HG02623 (cell line): ENCODE measurements at regions not wholly inside any gene's neighbourhood (a gene's known extent, or its start where the extent isn't known, plus 50 kb on each side); places are given as distances from the start of the nearest gene placed in this dataset.
"Not testable (repeated sequence)": the region's sequence is repeated elsewhere in the genome, so short reads cannot be mapped to it uniquely, and the experiment has no call there.

Experiments
- ATAC-seq: cut with Tn5 transposase; IDR thresholded peaks from one replicate; pipeline ENCODE4 v1.9.1; 2021; ENCODE audit warnings: moderate library complexity; ENCODE audit not compliant: unreplicated experiment

DNA sequence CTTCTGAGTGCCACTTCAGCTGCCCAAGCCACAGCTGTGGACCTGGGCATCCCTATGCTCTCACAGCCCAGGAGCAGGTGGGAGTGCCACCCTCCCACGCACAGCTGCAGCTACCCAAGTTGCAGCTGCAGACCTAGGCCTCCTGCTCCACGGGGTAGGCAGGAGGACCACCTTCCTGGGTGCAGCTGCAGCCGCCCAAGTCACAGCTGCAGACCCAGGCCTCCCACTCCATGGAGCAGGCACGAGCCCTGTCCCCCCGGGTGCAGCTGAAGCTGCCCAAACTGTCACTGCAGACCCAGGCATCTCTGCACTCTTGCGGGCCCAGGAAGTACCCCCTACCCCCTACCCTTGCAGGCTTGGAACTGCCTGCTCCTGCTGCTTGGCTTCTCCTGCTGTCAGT, 260.2 kb downstream of the XPNPEP1 start:
- no peak for ATAC-seq

DNA sequence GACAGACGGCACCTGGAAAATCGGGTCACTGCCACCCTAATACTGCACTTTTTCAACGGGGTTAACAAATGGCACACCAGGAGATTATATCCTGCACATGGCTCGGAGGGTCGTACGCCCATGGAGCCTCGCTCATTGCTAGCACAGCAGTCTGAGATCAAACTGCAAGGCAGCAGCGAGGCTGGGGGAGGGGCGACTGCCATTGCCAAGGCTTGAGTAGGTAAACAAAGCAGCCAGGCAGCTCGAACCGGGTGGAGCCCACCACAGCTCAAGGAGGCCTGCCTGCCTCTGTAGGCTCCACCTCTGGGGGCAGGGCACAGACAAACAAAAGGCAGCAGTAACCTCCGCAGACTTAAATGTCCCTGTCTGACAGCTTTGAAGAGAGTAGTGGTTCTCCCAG, 270.7 kb downstream of the XPNPEP1 start:
- ATAC-seq: not testable (repeated sequence)

- no peak for ATAC-seq
Measured at GRCh38 chr10:109650228-109650627, 273.1 kb downstream of the XPNPEP1 start.

- ATAC-seq: no peak
Measured at GRCh38 chr10:109647627-109648026, 275.7 kb downstream of the XPNPEP1 start.

DNA sequence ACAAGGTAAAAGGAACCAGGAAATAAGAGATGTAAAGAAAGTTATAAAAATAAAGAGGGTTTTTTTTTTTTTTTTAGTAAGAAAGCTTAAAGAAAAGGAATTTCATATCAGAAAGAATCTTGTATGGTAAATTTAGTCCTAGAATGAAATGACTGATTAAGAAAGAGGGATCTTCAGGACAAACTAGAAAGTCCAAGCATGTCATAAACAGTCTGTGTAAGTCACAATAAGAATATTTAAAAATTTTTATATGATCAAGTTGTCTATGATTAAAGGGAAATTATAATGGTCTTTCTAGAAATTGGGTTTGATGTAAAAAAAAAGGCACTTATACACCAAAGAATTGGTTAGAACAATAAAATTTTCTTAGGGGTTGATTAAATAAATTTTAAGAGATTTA, 289.5 kb downstream of the XPNPEP1 start:
- no peak for ATAC-seq

DNA sequence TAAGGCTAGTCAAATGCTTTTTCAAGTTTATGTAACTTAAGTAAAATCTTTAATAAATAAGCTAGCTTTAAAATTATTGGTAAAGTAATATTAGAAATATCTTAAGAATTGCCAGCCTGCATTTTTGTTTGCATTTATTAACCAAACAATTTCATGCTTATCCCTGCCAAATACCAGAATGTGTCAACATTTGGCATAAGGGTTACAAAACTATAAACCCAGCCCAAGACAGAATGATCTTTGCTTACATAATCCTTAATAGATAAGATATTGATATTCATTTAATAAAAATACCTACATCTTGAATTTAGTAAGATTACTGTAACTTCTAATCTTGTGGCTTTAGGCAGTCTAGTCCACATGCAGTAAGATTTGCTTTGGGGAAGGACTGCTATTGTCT, 290.3 kb downstream of the XPNPEP1 start:
- not testable (repeated sequence) for ATAC-seq

DNA sequence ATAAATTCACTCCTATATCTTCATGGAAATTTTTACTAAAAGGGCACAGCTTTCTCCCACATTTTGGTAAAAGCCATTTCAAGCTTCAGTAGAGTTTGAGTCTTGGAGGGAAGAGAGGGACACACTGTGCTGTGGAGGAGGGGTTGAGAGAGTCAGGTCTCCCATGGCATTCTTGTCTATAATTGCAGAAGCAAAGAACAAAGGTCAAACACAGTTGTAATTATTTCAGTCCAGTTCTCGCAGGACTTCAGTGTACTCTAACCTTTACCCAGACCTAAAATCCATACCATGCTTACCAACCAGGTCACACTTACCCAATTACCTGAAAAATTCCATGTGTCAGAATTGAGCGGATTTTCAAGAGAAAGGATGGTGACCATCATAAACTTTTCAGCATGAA, 298.4 kb downstream of the XPNPEP1 start:
- ATAC-seq: no peak

- no peak for ATAC-seq
Measured at GRCh38 chr10:109622566-109622965, 300.7 kb downstream of the XPNPEP1 start.

- ATAC-seq: no peak
Measured at GRCh38 chr10:109620396-109620795, 302.9 kb downstream of the XPNPEP1 start.

- ATAC-seq: no peak
Measured at GRCh38 chr10:109619914-109620313, 303.4 kb downstream of the XPNPEP1 start.

- ATAC-seq: no peak
Measured at GRCh38 chr10:109618748-109619147, 304.6 kb downstream of the XPNPEP1 start.

DNA sequence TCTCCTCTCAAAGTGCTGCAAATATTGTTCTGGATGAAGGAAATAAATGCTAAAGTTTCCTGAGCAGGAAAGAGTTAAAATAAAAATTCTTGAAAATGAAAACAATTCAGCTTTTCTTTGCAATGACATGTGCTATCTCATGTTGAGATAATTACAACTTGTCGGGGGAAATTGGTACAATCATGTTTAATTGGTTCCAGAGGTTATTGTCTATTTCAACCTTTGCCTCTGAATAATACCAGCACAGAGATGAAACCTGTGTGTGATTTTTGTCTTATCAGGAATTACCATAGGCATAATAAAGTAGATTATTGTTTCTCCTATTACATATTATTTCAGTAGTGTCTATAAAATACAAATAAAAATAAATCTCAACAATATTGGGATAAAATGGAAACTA, 305.0 kb downstream of the XPNPEP1 start:
- no peak for ATAC-seq

DNA sequence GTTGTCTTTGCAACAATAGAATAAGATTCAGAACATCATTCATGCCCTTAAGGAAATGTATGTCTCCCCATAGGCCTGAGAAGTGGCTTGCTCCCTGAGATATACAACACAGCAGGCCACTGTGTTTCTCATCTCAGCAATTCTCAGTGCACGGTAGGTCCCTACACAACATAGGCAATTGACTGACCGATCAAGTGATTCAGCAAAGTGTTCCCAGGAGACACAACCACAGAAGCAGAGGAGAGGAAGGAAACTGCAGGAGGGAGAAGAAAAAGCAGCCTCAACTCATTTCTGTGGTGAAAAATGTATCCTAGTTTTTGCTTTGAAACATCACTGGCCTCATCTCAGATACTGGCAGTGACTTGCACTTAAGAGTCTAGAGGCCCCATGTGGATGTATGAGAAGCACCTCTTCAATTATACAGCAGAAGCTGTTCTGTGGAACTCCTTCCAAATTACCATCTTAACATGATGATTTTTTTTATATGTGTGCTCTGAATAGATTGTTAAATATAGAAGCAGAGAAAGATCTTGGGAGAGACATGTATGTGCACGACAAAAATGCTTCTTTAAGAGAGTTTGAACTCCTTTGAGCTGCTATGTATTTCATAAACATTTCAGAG, 306.8 kb downstream of the XPNPEP1 start:
- no peak for ATAC-seq

- not testable (repeated sequence) for ATAC-seq
Measured at GRCh38 chr10:109595356-109595755, 328.0 kb downstream of the XPNPEP1 start.

DNA sequence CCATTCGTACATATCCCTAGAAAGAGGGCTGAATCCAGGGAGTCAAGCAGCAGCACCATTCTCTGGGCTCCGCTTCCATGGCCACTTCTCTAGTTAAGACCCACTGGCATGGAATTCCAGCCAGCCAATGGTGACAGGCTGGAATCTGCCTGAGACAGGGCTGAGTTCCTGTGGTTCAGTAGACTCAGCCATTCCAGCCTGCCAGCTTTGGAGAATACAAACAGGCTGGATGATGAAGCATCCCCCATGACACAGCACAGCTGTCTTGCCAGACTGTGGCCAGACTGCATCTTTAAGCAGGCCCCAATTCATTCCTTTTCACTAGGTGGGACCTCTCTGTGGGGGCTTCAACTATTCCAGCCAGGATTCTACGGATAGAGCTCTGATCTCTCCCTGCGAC, 329.6 kb downstream of the XPNPEP1 start:
- no peak for ATAC-seq

- no peak for ATAC-seq
Measured at GRCh38 chr10:109592391-109592790, 330.9 kb downstream of the XPNPEP1 start.

DNA sequence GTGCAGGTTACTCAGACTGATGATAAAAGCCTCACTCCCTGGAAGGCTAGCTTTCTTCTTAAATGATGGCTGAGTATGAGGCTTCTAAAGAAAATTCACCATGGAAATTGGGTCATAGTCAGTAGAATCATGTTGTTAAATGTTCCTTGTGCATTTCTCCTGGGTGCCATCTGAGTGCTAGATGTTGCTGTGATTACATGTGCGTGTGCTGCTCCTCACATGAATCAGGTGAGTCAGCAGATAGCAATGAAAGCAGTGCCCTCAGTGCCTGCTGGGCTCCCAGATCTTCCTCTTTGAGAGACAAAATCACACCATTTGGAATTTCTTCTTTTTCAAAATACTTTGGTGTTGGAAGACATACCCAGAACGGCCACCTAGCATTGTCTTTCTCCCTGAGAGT, 331.7 kb downstream of the XPNPEP1 start:
- ATAC-seq: no peak

DNA sequence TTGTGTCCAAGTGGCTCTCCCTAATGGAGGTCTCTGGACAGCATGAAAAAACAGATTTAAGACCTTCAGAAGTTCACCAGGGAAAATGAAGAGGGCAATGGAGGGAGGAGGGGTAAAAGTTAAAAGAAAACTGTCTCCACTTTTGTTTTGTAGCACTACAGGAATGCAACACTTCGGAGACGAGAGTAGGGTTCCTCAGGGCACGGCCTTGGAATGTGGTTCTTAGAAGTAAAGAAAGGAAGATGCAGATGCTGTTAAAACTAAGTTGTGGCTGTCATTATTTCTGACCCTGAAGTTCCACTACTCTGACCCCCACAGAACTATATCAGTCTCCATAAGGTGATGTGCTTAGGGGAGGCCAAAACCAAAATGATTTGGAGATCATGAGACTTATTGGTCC, 335.1 kb downstream of the XPNPEP1 start:
- ATAC-seq: no peak

- no peak for ATAC-seq
Measured at GRCh38 chr10:109587366-109587765, 335.9 kb downstream of the XPNPEP1 start.

DNA sequence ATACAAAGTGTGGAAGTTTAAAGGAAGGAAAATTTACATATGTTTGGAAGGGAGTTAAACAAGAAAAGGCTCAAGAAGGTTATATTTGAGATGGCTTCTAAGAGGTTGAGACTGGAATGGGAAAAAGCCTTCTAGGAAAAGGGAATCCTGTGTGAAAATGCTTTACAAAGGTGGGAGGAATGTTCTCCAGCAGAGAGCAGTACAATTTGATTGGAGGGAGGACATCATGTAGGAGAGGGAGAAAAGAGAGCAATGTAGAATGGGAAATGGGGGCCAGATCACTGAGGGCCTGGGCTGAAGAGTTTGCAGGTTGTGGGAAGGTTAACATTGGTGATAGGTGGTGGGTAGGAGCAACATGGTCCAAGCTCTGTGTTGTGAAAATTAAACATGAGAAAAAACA, 366.9 kb downstream of the XPNPEP1 start:
- no peak for ATAC-seq

DNA sequence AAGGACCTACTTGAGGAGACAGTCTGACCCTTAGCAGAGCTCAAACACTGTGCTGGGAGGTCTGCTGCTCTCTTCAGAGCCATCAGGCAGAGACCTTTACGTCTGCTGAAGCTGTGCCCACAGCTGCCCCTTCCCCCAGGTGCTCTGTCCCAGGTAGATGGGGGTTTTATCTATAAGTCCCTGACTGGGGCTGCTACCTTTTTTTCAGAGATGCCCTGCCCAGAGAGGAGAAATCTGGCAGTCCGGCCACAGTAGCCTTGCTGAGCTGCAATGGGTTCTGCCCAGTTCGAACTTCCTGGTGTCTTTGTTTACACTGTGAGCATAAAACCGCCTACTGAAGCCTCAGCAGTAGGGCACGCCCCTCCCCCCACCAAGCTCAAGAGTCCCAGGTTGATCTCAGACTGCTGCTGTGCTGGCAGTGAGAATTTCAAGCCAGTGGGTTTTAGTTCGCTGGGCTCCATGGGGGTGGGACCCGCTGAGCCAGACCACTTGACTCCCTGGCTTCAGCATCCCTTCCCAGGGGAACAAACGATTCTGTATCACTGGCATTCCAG, 381.2 kb downstream of the XPNPEP1 start:
- not testable (repeated sequence) for ATAC-seq

DNA sequence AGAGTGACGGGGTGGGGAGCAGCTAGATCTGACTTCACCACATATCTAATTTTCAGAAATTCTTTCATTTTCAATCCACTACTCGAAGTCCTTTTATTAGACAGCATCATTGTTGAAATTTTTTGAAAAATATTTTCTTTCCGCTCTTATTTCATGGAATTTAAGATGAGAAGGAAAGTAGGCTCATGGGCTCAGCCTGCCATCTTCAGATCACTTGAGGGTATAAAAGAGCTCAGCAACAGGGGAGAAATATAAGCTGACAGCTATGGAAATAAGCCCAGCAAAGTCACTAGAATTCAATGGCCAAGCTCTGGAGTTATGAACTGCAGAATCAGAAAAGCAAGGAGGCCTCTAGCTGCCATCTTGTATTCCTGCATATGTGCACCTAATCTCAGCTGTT, 389.1 kb downstream of the XPNPEP1 start:
- ATAC-seq: no peak

DNA sequence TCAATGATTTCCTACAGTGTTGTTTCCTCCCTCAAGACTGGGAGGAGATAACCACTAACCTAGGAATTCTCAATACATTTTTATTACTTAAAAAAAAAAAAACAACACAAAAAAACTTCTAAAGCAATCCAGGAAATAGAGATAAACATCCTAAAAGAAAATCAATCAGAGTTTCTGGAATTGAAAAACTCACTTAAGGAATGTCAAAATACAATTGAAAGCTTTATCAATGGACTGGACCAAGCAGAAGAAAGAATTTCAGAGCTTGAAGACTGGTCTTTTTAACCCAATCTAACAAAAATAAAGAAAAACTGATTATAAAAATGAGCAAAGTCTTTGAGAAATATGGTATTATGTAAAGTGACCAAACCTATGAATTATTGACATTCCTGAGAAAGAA, 394.1 kb downstream of the XPNPEP1 start:
- no peak for ATAC-seq
